ENCODE measurements at regions not wholly inside any gene's neighbourhood (a gene's known extent, or its start where the extent isn't known, plus 50 kb on each side); places are given as distances from the start of the nearest gene placed in this dataset.

DNA sequence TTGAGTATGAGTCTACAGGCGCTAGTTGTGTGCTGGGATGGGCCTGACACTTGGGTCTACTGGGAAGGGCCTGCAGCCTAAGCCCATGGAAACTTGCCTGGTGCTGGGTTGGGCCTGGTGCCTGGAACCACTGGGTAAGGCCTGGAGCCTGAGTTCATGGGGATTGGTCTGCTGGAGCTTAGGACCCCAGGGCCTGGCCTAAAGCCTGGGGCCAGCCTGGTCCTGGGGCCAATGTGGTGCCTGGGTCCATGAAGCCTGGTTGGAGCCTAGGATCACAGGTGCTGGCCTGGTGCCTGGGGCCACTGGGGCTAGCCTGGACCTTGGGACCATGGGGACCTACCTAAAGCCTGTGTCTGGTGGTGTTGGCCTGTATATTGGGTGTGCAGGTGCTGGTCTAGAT is 270.3 kb upstream of the GRIA3 start:
- TF ChIP-seq, protein P1, sequence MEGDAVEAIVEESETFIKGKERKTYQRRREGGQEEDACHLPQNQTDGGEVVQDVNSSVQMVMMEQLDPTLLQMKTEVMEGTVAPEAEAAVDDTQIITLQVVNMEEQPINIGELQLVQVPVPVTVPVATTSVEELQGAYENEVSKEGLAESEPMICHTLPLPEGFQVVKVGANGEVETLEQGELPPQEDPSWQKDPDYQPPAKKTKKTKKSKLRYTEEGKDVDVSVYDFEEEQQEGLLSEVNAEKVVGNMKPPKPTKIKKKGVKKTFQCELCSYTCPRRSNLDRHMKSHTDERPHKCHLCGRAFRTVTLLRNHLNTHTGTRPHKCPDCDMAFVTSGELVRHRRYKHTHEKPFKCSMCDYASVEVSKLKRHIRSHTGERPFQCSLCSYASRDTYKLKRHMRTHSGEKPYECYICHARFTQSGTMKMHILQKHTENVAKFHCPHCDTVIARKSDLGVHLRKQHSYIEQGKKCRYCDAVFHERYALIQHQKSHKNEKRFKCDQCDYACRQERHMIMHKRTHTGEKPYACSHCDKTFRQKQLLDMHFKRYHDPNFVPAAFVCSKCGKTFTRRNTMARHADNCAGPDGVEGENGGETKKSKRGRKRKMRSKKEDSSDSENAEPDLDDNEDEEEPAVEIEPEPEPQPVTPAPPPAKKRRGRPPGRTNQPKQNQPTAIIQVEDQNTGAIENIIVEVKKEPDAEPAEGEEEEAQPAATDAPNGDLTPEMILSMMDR (IDR thresholded peaks at IDR 0.05), result no peak
- TF ChIP-seq POLR2A (IDR thresholded peaks at IDR 0.05), result no peak
